GM18951 (cell line): ENCODE measurements at regions not wholly inside any gene's neighbourhood (a gene's known extent, or its start where the extent isn't known, plus 50 kb on each side); places are given as distances from the start of the nearest gene placed in this dataset.

Source experiments
- POLR2A ChIP-seq: IDR thresholded peaks from 4 replicates; pipeline ENCODE4 v1.6.1; 2011; ENCODE audit warnings: mild to moderate bottlenecking; ENCODE audit not compliant: insufficient read length, insufficient read depth; ENCODE audit errors: extremely low read depth
- in situ Hi-C: fragments of 300-500 bp; cut with MboI; formaldehyde crosslinking; loops from one replicate; pipeline ENCODE4 v1.12.0; 2022; ENCODE audit warnings: low sequenced_read_pairs, mixed read lengths, inconsistent platforms; ENCODE audit not compliant: unreplicated experiment

- in situ Hi-C loops = no loop called here
Observed at GRCh38 chr9:90330231-90330630, 312.4 kb downstream of the DIRAS2 start.

DNA sequence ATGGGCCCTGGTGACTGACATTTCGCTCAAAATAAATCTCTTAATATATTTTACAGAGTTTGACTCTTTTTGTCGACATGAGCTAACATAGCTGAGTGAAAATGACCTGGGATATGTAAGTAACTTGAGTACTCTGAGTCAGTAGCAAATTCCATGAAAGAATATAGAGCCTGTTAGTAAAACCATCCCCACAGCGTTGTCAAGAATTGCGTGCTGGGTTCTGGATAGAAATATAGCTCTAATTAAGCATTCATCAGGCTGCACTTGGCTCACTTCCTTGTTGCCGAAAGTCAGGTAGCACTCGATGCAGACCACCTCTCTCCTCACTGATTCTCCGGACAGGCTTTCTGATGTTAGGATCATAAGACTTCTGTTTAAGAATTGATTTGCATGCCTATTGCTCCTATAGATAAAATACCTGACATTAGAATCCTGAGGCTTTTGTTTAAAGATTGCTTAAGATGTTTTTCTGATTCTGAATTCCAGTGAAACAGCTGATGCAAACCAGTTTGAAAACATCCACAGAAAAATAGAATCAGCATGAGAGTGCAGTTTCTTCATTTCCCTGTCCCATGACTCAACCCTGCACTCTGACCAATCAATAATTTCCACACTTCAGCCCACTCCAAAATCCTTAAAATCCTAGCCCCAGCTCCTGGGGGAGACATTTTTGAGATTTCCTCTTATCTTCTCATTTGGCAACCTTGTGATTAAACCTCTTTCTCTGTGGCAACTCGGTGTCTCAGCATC is 310.6 kb downstream of the DIRAS2 start:
- in situ Hi-C loops = no loop called here
- TF ChIP-seq POLR2A = no peak

More at GRCh38 chr9:90330231-90330630, 312.4 kb downstream of the DIRAS2 start:
- TF ChIP-seq POLR2A = no peak

GRCh38 chr9:90333226-90333625 is 309.4 kb downstream of the DIRAS2 start:
- TF ChIP-seq POLR2A = no peak
- in situ Hi-C loops = no loop called here

DNA sequence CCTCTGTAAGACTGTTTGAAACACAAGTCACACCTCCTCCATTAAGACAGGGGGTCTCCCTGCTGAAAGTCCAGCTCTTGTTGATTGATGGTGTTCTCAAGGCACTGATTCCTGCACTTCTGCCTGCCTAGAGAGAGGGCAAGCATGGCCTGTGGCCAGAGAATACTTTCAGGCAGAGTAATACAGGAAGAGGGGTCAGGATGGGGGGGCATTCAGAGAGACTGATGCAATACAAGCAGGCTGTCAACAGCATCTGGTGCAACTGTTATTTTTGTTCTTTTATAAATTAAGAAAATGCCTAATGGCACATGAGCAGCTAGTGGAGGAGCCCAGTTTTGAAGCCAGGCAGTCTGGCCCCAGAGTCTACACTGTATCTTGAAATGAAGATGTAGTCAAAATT is 302.2 kb downstream of the DIRAS2 start:
- in situ Hi-C loops = no loop called here
- TF ChIP-seq POLR2A = no peak

GRCh38 chr9:90342607-90343006 is 300.0 kb downstream of the DIRAS2 start:
- no peak for TF ChIP-seq POLR2A
- in situ Hi-C loops = no loop called here

GRCh38 chr9:90343366-90343765 is 299.3 kb downstream of the DIRAS2 start:
- in situ Hi-C loops = no loop called here
- no peak for TF ChIP-seq POLR2A

- in situ Hi-C loops = no loop called here
- no peak for TF ChIP-seq POLR2A
Observed at GRCh38 chr9:90343991-90344390, 298.6 kb downstream of the DIRAS2 start.

GRCh38 chr9:90365666-90366065 is 277.0 kb downstream of the DIRAS2 start:
- in situ Hi-C loops = no loop called here

DNA sequence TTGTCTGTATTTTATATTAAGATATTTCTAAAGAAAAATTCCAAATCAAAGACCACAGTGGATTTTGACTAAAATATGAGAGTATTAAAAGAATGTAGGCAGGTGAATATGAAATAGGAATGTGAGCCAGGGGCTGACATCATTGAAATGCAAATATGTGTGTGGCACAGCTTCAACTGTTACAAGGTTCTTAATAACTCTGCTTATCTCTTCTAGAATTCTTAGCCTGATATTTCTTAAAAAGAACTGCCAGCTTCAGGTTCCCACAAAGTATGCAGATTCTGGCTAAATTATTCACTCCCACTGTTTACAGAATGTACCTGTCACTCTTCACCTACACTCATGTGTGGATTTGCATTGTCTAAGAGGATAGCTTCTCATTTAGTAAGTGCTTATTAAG is 274.4 kb downstream of the DIRAS2 start:
- TF ChIP-seq POLR2A = no peak
- in situ Hi-C loops = no loop called here

More at GRCh38 chr9:90365666-90366065, 277.0 kb downstream of the DIRAS2 start:
- TF ChIP-seq POLR2A = no peak

GRCh38 chr9:90368928-90369327 is 273.7 kb downstream of the DIRAS2 start:
- in situ Hi-C loops = no loop called here
- no peak for TF ChIP-seq POLR2A

DNA sequence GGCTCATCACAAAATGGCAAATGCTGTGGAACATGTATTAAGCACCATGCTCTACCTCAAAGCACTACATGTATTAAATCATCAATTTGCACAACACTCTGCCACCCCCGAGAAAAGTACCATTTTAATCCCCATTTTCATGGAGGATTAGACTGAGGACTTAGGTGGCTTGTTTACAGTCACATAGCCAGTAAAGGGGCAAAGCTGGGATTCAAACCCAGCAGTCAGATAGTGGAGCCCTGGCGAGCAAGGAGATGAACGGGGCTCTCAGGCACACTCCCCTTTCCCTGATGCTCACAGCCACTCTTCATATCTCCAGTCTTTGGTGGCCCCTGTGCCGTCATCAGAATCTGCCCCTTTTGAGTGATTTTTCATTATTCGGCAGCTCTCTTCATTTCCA is 262.9 kb downstream of the DIRAS2 start:
- no peak for TF ChIP-seq POLR2A
- in situ Hi-C loops = no loop called here

- no peak for TF ChIP-seq POLR2A
- in situ Hi-C loops = no loop called here
Observed at GRCh38 chr9:90385146-90385545, 257.5 kb downstream of the DIRAS2 start.

GRCh38 chr9:90393365-90394152 is 249.1 kb downstream of the DIRAS2 start:
- no peak for TF ChIP-seq POLR2A
- in situ Hi-C loops = no loop called here

DNA sequence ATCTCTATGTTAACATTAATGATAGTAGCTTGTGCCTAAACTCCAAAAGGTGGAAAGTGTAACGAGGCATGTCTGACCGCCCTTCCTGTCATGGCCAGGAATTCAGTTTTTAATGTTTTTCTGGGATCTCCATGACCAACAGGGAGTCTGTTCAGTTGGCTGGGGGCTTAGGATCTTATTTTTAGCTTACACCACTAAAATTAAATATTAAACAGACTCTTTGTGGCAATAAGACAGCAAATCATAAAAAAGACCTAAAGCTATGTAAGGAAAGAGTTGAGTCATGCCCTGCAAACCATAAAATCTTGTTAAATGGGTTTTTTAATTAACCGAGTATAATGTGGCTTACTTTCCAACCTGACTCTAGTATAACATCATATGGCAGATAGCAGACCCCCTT is 247.8 kb downstream of the DIRAS2 start:
- in situ Hi-C loops = no loop called here
- no peak for TF ChIP-seq POLR2A

GRCh38 chr9:90400091-90400490 is 242.5 kb downstream of the DIRAS2 start:
- in situ Hi-C loops = no loop called here
- TF ChIP-seq POLR2A = no peak
